ENCODE measurements at regions not wholly inside any gene's neighbourhood (a gene's known extent, or its start where the extent isn't known, plus 50 kb on each side); places are given as distances from the start of the nearest gene placed in this dataset.
"Not testable (repeated sequence)": the region's sequence is repeated elsewhere in the genome, so short reads cannot be mapped to it uniquely, and the experiment has no call there.

- H3K9me3 Mint-ChIP-seq: no peaks in the 10 kb centered on the region
- no peaks in the 10 kb centered on the region for H3K4me1 ChIP-seq (ENCODE audit: control insufficient read depth, insufficient read depth, low read length)
- H3K4me1 Mint-ChIP-seq: no peaks in the 10 kb centered on the region
- H3K27me3 ChIP-seq (ENCODE audit: control insufficient read depth, insufficient read depth, low read length): no peaks in the 10 kb centered on the region
- 57% methylated on average over 1 of the region's 1 CpG for WGBS (ENCODE audit: insufficient coverage)
- no peaks in the 10 kb centered on the region for H3K36me3 Mint-ChIP-seq
- no peak overlapping the region for H3K4me3 Mint-ChIP-seq
- ATAC-seq: no peak
- no peaks in the 10 kb centered on the region for H3K36me3 ChIP-seq (ENCODE audit: control insufficient read depth, insufficient read depth, low read length)
- TF ChIP-seq CTCF (IDR thresholded peaks at IDR 0.05): no peak
- H3K27me3 Mint-ChIP-seq (ENCODE audit: low read depth in 2 of 2): no peaks in the 10 kb centered on the region
- H3K9me3 ChIP-seq (ENCODE audit: control insufficient read depth, insufficient read depth, low read length): no peaks in the 10 kb centered on the region
- H3K27ac Mint-ChIP-seq: no peak overlapping the region
- H3K27ac ChIP-seq (ENCODE audit: low read length): no peak overlapping the region
- H3K4me3 ChIP-seq (ENCODE audit: low read length): no peak overlapping the region
- intact Hi-C loops (cut with micrococcal nuclease): no loop called here
- no peak for DNase-seq
Measured at GRCh38 chr4:114326358-114326757, 272.2 kb upstream of the UGT8 start.

GRCh38 chr4:114332119-114332518 is 266.5 kb upstream of the UGT8 start:
- Mint-ChIP-seq H3K36me3 (no peaks in the 10 kb centered on the region), H3K9me3 (peaks cover 4 to 6% of the 10 kb centered on the region in 2 donors), H3K27me3 (ENCODE audit: low read depth in 2 of 2) (no peaks in the 10 kb centered on the region), H3K27ac (no peak overlapping the region), H3K4me3 (no peak overlapping the region), H3K4me1 (no peaks in the 10 kb centered on the region)
- no peak for TF ChIP-seq CTCF (IDR thresholded peaks at IDR 0.05)
- Histone ChIP-seq H3K9me3 (ENCODE audit: control insufficient read depth, insufficient read depth, low read length) (no peaks in the 10 kb centered on the region), H3K27ac (ENCODE audit: low read length) (no peak overlapping the region), H3K4me3 (ENCODE audit: low read length) (no peak overlapping the region), H3K27me3 (ENCODE audit: control insufficient read depth, insufficient read depth, low read length) (no peaks in the 10 kb centered on the region), H3K4me1 (ENCODE audit: control insufficient read depth, insufficient read depth, low read length) (no peaks in the 10 kb centered on the region), H3K36me3 (ENCODE audit: control insufficient read depth, insufficient read depth, low read length) (no peaks in the 10 kb centered on the region)
- intact Hi-C loops (cut with micrococcal nuclease): no loop called here
- ATAC-seq: no peak
- WGBS (ENCODE audit: insufficient coverage): no CpG with 5 or more reads among the region's 1 CpG
- no peak for DNase-seq

- H3K36me3 Mint-ChIP-seq: not testable (repeated sequence)
Measured at GRCh38 chr4:114334363-114334762, 264.2 kb upstream of the UGT8 start.

GRCh38 chr4:114334884-114335330 is 263.7 kb upstream of the UGT8 start:
- H3K4me1 ChIP-seq (ENCODE audit: control insufficient read depth, insufficient read depth, low read length): no peaks in the 10 kb centered on the region
- 10% methylated on average over 1 of the region's 2 CpGs for WGBS (ENCODE audit: insufficient coverage)
- Mint-ChIP-seq H3K36me3 (no peaks in the 10 kb centered on the region), H3K4me3 (no peak overlapping the region), H3K27ac (no peak overlapping the region), H3K4me1 (no peaks in the 10 kb centered on the region), H3K9me3 (peaks cover 6 to 10% of the 10 kb centered on the region in 2 donors), H3K27me3 (ENCODE audit: low read depth in 2 of 2) (no peaks in the 10 kb centered on the region)
- no peaks in the 10 kb centered on the region for H3K27me3 ChIP-seq (ENCODE audit: control insufficient read depth, insufficient read depth, low read length)
- no peaks in the 10 kb centered on the region for H3K9me3 ChIP-seq (ENCODE audit: control insufficient read depth, insufficient read depth, low read length)
- intact Hi-C loops (cut with micrococcal nuclease): no loop called here
- ATAC-seq (no peak), DNase-seq (no peak)
- no peak for TF ChIP-seq CTCF (IDR thresholded peaks at IDR 0.05)
- no peaks in the 10 kb centered on the region for H3K36me3 ChIP-seq (ENCODE audit: control insufficient read depth, insufficient read depth, low read length)
- no peak overlapping the region for H3K27ac ChIP-seq (ENCODE audit: low read length)
- no peak overlapping the region for H3K4me3 ChIP-seq (ENCODE audit: low read length)

More at GRCh38 chr4:114334363-114334762, 264.2 kb upstream of the UGT8 start:
- DNase-seq; H3K27ac ChIP-seq (ENCODE audit: low read length); H3K4me1 ChIP-seq (ENCODE audit: control insufficient read depth, insufficient read depth, low read length); H3K27me3 ChIP-seq (ENCODE audit: control insufficient read depth, insufficient read depth, low read length); H3K27ac Mint-ChIP-seq; H3K4me3 Mint-ChIP-seq; intact Hi-C loops (cut with micrococcal nuclease); H3K9me3 ChIP-seq (ENCODE audit: control insufficient read depth, insufficient read depth, low read length); H3K27me3 Mint-ChIP-seq (ENCODE audit: low read depth in 2 of 2); H3K4me1 Mint-ChIP-seq; H3K4me3 ChIP-seq (ENCODE audit: low read length); H3K36me3 ChIP-seq (ENCODE audit: control insufficient read depth, insufficient read depth, low read length); ATAC-seq: not testable (repeated sequence)
- peaks cover 6 to 10% of the 10 kb centered on the region in 2 donors for H3K9me3 Mint-ChIP-seq
